Cardiac muscle cell (in vitro differentiated cells and primary cell): ENCODE measurements at regions not wholly inside any gene's neighbourhood (a gene's known extent, or its start where the extent isn't known, plus 50 kb on each side); places are given as distances from the start of the nearest gene placed in this dataset.

Source experiments
- DNase-seq, 2 donors: peaks; one replicate each; pipeline versions ENCODE4 v3.0.0 to v3.0.0-alpha.2; 2010 to 2017; ENCODE audit warnings: low read depth in 1 of 2, low spot score in 1 of 2
- H3K27ac ChIP-seq: fragments of 200-600 bp; sonication (generic); 2 replicates; pipeline ENCODE4 v1.5.1; 2016
- H3K27me3 ChIP-seq: fragments of 200-600 bp; sonication (generic); 2 replicates; pipeline ENCODE4 v1.6.0; 2016; ENCODE audit warnings: control low read depth
- H3K36me3 ChIP-seq: fragments of 200-600 bp; sonication (generic); 2 replicates; pipeline ENCODE4 v1.5.1; 2016; ENCODE audit warnings: control low read depth
- H3K4me1 ChIP-seq: fragments of 200-600 bp; sonication (generic); 2 replicates; pipeline ENCODE4 v1.8.1; 2017; ENCODE audit warnings: low read depth, mild to moderate bottlenecking, mixed run types
- H3K4me3 ChIP-seq: fragments of 200-600 bp; sonication (generic); 2 replicates; pipeline ENCODE4 v1.5.1; 2016; ENCODE audit warnings: mild to moderate bottlenecking
- H3K9me3 ChIP-seq: fragments of 200-600 bp; sonication (generic); 2 replicates; pipeline ENCODE4 v1.5.1; 2017; ENCODE audit warnings: low read depth, mild to moderate bottlenecking, control low read depth
- TF ChIP-seq, protein P1 (sequence below): IDR thresholded peaks from 2 replicates; pipeline ENCODE4 v1.5.1; 2012; ENCODE audit warnings: low read depth, mild to moderate bottlenecking, low read length

DNA sequence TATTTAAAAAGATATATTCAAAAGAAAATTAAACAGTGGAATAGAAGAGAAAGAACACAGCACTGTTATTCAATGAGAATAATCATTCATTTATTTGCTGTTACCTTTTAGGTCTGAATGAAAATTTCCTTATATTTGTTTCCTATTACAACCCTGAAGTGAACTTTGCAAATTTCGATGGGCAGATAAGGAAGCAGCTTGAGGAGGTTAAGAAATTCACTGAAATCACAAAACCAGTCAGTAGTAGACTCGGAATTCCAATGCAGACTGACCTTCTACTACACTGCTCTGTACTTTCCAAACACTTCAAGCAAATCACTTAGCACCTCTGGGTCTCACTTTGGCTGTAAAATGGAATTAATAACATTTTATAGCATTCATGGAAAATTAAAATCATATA lies 172.0 kb upstream of the TP63 start:
- Histone ChIP-seq H3K9me3 (no peaks in the 10 kb centered on the region), H3K4me1 (peaks cover 3% of the 10 kb centered on the region), H3K36me3 (no peaks in the 10 kb centered on the region), H3K4me3 (no peak overlapping the region), H3K27me3 (no peaks in the 10 kb centered on the region), H3K27ac (no peak overlapping the region)
- TF ChIP-seq, protein P1, sequence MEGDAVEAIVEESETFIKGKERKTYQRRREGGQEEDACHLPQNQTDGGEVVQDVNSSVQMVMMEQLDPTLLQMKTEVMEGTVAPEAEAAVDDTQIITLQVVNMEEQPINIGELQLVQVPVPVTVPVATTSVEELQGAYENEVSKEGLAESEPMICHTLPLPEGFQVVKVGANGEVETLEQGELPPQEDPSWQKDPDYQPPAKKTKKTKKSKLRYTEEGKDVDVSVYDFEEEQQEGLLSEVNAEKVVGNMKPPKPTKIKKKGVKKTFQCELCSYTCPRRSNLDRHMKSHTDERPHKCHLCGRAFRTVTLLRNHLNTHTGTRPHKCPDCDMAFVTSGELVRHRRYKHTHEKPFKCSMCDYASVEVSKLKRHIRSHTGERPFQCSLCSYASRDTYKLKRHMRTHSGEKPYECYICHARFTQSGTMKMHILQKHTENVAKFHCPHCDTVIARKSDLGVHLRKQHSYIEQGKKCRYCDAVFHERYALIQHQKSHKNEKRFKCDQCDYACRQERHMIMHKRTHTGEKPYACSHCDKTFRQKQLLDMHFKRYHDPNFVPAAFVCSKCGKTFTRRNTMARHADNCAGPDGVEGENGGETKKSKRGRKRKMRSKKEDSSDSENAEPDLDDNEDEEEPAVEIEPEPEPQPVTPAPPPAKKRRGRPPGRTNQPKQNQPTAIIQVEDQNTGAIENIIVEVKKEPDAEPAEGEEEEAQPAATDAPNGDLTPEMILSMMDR: no peak
- DNase-seq: no peak

DNA sequence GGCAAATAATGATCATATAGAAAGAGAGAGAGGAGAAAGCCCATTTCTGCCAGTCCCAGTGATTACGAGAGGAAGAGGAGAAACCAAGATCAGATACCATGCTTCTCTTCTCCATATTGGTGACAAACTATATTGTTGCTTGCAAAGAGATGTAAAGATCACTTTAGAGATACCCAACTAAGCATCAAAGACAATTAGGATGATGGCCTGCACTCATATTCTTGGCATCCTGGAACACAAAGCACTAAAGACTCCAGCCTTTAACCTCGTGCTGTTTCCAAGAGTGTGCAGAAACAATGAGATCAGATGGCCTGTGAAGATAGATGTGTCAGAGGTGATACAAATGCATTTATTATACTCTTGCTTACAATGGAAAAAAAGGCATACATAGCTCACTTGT lies 170.7 kb upstream of the TP63 start:
- no peak overlapping the region for H3K4me3 ChIP-seq
- no peak overlapping the region for H3K27ac ChIP-seq
- DNase-seq: no peak
- H3K9me3 ChIP-seq: no peaks in the 10 kb centered on the region
- TF ChIP-seq, protein P1: no peak
- H3K27me3 ChIP-seq: no peaks in the 10 kb centered on the region
- H3K4me1 ChIP-seq: peaks cover 3% of the 10 kb centered on the region
- H3K36me3 ChIP-seq: no peaks in the 10 kb centered on the region

- no peaks in the 10 kb centered on the region for H3K9me3 ChIP-seq
- DNase-seq: no peak
- H3K36me3 ChIP-seq: no peaks in the 10 kb centered on the region
- no peaks in the 10 kb centered on the region for H3K4me1 ChIP-seq
- H3K27ac ChIP-seq: no peak overlapping the region
- H3K4me3 ChIP-seq: no peak overlapping the region
- H3K27me3 ChIP-seq: no peaks in the 10 kb centered on the region
- TF ChIP-seq, protein P1: no peak
Measured at GRCh38 chr3:189464799-189465198, 166.4 kb upstream of the TP63 start.

DNA sequence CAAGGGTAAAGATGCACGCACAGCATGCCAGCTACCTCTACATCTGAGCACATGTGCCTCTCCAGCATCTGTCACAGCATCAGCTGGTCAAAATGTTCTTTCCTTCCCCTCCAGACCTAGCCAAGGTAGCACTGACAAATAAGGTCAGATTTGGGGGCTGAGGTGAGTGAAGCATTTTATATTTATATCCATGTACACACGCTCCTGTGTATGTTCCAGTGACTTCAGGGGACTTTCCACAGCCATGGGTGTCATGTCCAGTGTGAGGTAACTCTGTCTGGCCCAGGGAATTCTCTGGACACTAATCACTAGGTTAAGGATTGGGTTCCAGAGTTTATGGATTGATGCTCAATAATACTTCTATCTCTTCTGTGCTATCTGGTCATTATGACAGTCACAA lies 165.2 kb upstream of the TP63 start:
- no peaks in the 10 kb centered on the region for H3K9me3 ChIP-seq
- H3K36me3 ChIP-seq: no peaks in the 10 kb centered on the region
- DNase-seq: no peak
- H3K27ac ChIP-seq: no peak overlapping the region
- no peaks in the 10 kb centered on the region for H3K4me1 ChIP-seq
- TF ChIP-seq, protein P1: no peak
- no peak overlapping the region for H3K4me3 ChIP-seq
- H3K27me3 ChIP-seq: no peaks in the 10 kb centered on the region

DNA sequence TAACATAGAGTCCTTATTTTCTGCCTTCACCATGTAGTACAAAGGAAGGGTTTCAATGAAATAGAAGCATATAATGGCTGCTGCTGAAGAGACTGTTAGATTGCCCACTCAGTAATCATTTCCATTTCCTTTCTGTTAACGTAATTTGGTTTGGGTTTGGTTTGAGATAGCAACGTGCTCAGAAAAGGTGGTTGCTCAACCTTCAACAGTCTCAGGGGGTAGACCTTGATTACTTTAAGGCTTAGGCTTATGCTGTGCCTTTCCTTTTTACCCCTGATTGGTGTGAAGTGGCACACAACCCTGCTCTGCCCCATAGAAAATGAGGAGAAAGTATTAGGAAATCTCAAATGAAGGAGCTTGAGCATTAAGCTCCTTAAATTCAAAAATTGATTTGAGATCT lies 163.7 kb upstream of the TP63 start:
- no peak overlapping the region for H3K27ac ChIP-seq
- no peaks in the 10 kb centered on the region for H3K4me1 ChIP-seq
- no peak overlapping the region for H3K4me3 ChIP-seq
- no peak for DNase-seq
- H3K27me3 ChIP-seq: no peaks in the 10 kb centered on the region
- H3K9me3 ChIP-seq: no peaks in the 10 kb centered on the region
- TF ChIP-seq, protein P1: no peak
- no peaks in the 10 kb centered on the region for H3K36me3 ChIP-seq

DNA sequence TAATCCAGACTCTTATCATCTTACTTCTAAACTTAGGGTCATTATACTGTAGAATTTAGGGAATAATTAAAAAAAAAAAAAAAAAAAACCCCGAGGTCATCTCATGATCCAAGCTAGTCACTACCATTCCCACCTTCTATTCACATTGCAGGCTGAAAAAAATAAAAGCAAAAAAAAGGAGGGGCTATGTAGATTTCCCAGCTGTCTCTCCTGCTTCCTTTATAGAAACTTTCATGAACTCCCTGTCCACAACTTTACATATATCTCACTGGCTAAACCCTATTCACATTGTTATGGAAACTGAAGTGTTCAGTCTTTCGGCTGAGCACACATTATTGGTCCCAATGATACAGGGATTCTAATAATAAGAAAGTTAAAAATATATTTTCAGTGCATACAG lies 156.2 kb upstream of the TP63 start:
- no peaks in the 10 kb centered on the region for H3K27me3 ChIP-seq
- no peaks in the 10 kb centered on the region for H3K9me3 ChIP-seq
- no peaks in the 10 kb centered on the region for H3K4me1 ChIP-seq
- H3K36me3 ChIP-seq: no peaks in the 10 kb centered on the region
- TF ChIP-seq, protein P1: no peak
- no peak for DNase-seq
- no peak overlapping the region for H3K27ac ChIP-seq
- H3K4me3 ChIP-seq: no peak overlapping the region
